ENCODE measurements at regions not wholly inside any gene's neighbourhood (a gene's known extent, or its start where the extent isn't known, plus 50 kb on each side); places are given as distances from the start of the nearest gene placed in this dataset.
A peak's percentile ranks its signal among the peaks of the same experiment; 100 is the strongest.

DNA sequence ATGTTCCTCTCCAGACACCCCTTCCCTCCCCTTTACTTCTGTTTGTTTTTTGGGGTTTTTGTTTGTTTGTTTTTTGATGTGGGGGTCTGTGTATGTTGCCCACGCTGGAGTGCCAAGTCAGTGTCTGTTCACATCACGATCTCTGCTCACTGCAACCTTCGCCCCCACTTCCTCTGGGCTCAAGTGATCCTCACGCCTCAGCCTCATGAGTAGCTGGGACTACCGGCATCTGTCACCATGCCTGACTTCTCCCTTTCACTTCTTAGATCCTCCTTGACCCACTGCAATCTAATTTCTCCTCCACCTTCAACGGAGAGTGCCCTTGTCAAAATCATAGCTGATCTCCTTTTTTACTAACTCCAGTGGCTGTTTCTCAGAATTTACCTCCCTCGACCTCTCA is 100.7 kb upstream of the KIF26B start (continued):
- TF ChIP-seq, protein P1, sequence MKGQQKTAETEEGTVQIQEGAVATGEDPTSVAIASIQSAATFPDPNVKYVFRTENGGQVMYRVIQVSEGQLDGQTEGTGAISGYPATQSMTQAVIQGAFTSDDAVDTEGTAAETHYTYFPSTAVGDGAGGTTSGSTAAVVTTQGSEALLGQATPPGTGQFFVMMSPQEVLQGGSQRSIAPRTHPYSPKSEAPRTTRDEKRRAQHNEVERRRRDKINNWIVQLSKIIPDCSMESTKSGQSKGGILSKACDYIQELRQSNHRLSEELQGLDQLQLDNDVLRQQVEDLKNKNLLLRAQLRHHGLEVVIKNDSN (CRISPR knock-in tag; IDR thresholded peaks at IDR 0.05), result no peak

DNA sequence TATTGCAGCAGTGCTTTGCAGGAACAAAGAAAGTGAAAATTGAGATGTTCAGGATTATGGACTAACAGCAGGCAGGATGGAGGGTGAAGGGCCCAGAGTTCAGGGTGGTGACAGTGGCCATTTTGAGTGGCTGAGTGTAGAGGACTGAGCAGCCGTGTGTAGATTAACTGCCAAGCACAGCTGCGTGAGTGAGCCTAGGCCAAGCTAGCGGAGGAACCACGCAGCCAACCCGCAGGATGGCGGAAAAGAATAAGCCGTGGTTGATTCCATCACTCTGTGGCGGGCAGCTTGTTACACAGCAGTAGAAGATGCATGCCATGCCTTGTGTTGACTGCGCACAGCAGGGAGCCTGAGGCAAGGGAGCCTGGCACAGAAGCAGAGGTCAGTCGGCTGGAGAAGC is 102.5 kb upstream of the KIF26B start:
- Histone ChIP-seq H3K27me3 (ENCODE audit: control insufficient read depth in 2 of 2, insufficient read depth in 2 of 2, low read length in 2 of 2) (no peaks in the 10 kb centered on the region), H3K36me3 (ENCODE audit: control insufficient read depth, insufficient read depth, low read length) (no peaks in the 10 kb centered on the region; the same call in 2 of the 3 replicates), H2AFZ (ENCODE audit: low read depth, low read length) (no peak overlapping the region), H3K9me3 (replicated peaks; ENCODE audit: control insufficient read depth, insufficient read depth, low read depth, low read length) (no peaks in the 10 kb centered on the region), H4K20me1 (replicated peaks; ENCODE audit: control insufficient read depth, insufficient read depth, low read length) (no peaks in the 10 kb centered on the region), H3K27ac (ENCODE audit: extremely low read depth, low read depth, low read length) (peak overlapping the region; percentile 73; the same call in 2 of the 3 replicates), H3K4me3 (no peak overlapping the region), H3K9me1 (ENCODE audit: control insufficient read depth, insufficient read depth, low read length) (no peaks in the 10 kb centered on the region), H3K9ac (ENCODE audit: insufficient read depth in 1 of 2, low read depth in 2 of 2, low read length in 2 of 2) (peak overlapping the region in 1 of 2 experiments; percentile 32; a peak in 1 of 4 replicates), H3K4me2 (ENCODE audit: insufficient read depth, low read length) (peak overlapping the region; percentile 73), H3K79me2 (ENCODE audit: control insufficient read depth, insufficient read depth, low read length) (no peaks in the 10 kb centered on the region), H3K4me1 (replicated peaks in 1 of 2; ENCODE audit: control insufficient read depth in 2 of 2, insufficient read depth in 2 of 2, low read length in 2 of 2) (peaks cover 15 to 26% of the 10 kb centered on the region in 2 experiments)
- FAIRE-seq (no peak), DNase-seq (ENCODE audit: extremely low read depth in 1 of 4, low spot score in 3 of 4) (no peak), ATAC-seq (peak; percentile 11; the same call in 2 of the 3 replicates)
- 89% methylated on average over 10 of the region's 10 CpGs for WGBS (ENCODE audit: insufficient coverage, low coverage, missing lambda C conversion rate)
- in situ Hi-C loops (cut with MboI), result no loop called here
- ChIA-PET POLR2A (interaction anchor here (0.6 to 1.5 kb wide), 9 partner anchors 8 to 263 kb away, joined by 3 to 5 read pairs (median 4); no protein-coding TSS in a partner anchor), CTCF (ENCODE audit: low intra/inter-chr PET ratio) (no interaction called here)
- no TSS peak for BruUV-seq (replicated peaks)
- intact Hi-C loops (cut with micrococcal nuclease), result no loop called here
- TF ChIP-seq, protein P2, sequence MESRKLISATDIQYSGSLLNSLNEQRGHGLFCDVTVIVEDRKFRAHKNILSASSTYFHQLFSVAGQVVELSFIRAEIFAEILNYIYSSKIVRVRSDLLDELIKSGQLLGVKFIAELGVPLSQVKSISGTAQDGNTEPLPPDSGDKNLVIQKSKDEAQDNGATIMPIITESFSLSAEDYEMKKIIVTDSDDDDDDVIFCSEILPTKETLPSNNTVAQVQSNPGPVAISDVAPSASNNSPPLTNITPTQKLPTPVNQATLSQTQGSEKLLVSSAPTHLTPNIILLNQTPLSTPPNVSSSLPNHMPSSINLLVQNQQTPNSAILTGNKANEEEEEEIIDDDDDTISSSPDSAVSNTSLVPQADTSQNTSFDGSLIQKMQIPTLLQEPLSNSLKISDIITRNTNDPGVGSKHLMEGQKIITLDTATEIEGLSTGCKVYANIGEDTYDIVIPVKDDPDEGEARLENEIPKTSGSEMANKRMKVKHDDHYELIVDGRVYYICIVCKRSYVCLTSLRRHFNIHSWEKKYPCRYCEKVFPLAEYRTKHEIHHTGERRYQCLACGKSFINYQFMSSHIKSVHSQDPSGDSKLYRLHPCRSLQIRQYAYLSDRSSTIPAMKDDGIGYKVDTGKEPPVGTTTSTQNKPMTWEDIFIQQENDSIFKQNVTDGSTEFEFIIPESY (CRISPR knock-in tag; IDR thresholded peaks at IDR 0.05), result peak; percentile 99
- TF ChIP-seq PRPF4 (IDR thresholded peaks at IDR 0.05; ENCODE audit: insufficient read depth, low read depth, low read length, poor library complexity, severe bottlenecking) (no peak), GABPB1 (CRISPR knock-in tag; IDR thresholded peaks at IDR 0.05) (peak; percentile 20; the same call in 1 of the 2 replicates), RBFOX2 (IDR thresholded peaks at IDR 0.05; ENCODE audit: low read depth, low read length) (peak; percentile 48; the same call in 1 of the 2 replicates), CBFB (CRISPR knock-in tag; IDR thresholded peaks at IDR 0.05) (no peak), COPS2 (conservative IDR thresholded peaks at IDR 0.05) (no peak), PTRF (tag; IDR thresholded peaks at IDR 0.05) (peak; percentile 39; the same call in 1 of the 2 replicates), YY1 (IDR thresholded peaks at IDR 0.05; ENCODE audit: borderline replicate concordance in 1 of 3, control insufficient read depth in 1 of 3, extremely low read depth in 1 of 3, insufficient read depth in 3 of 3, insufficient read length in 1 of 3, insufficient replicate concordance in 2 of 3, low read depth in 1 of 3, low read length in 2 of 3) (peak; percentile 15 to 68 (median 15)), ZBTB1 (CRISPR knock-in tag; IDR thresholded peaks at IDR 0.05; ENCODE audit: borderline replicate concordance, low read depth) (peak; percentile 93)
- TF ChIP-seq, protein P3, sequence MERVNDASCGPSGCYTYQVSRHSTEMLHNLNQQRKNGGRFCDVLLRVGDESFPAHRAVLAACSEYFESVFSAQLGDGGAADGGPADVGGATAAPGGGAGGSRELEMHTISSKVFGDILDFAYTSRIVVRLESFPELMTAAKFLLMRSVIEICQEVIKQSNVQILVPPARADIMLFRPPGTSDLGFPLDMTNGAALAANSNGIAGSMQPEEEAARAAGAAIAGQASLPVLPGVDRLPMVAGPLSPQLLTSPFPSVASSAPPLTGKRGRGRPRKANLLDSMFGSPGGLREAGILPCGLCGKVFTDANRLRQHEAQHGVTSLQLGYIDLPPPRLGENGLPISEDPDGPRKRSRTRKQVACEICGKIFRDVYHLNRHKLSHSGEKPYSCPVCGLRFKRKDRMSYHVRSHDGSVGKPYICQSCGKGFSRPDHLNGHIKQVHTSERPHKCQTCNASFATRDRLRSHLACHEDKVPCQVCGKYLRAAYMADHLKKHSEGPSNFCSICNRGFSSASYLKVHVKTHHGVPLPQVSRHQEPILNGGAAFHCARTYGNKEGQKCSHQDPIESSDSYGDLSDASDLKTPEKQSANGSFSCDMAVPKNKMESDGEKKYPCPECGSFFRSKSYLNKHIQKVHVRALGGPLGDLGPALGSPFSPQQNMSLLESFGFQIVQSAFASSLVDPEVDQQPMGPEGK (CRISPR knock-in tag; IDR thresholded peaks at IDR 0.05; ENCODE audit: borderline replicate concordance), result no peak
- TF ChIP-seq, protein P4, sequence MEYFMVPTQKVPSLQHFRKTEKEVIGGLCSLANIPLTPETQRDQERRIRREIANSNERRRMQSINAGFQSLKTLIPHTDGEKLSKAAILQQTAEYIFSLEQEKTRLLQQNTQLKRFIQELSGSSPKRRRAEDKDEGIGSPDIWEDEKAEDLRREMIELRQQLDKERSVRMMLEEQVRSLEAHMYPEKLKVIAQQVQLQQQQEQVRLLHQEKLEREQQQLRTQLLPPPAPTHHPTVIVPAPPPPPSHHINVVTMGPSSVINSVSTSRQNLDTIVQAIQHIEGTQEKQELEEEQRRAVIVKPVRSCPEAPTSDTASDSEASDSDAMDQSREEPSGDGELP (CRISPR knock-in tag; IDR thresholded peaks at IDR 0.05; ENCODE audit: borderline replicate concordance), result 0 out of 2 replicates have a peak, but pooled peaks have one; percentile 22
- TF ChIP-seq, protein P5, sequence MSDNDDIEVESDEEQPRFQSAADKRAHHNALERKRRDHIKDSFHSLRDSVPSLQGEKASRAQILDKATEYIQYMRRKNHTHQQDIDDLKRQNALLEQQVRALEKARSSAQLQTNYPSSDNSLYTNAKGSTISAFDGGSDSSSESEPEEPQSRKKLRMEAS (CRISPR knock-in tag; IDR thresholded peaks at IDR 0.05), result peak; percentile 27; the same call in 1 of the 2 replicates

All from K562 (cell line).